Activated T-cell treated with anti-CD3 and anti-CD28 coated beads, Interleukin-2, amount 50 U/mL, for 4 hours (primary cell): ENCODE measurements at regions not wholly inside any gene's neighbourhood (a gene's known extent, or its start where the extent isn't known, plus 50 kb on each side); places are given as distances from the start of the nearest gene placed in this dataset.

Experiments
- ATAC-seq, 2 donors: fragments of 200-7000 bp; cut with Tn5 transposase; one replicate each; pipeline ENCODE4 v1.10.0; 2021
- DNase-seq: peaks from one replicate; pipeline ENCODE4 v3.0.0-alpha.2; 2020
- H3K27me3 Mint-ChIP-seq: one replicate; pipeline ENCODE4 v1.8.0; 2021; ENCODE audit warnings: low read depth, mixed read lengths
- H3K36me3 Mint-ChIP-seq: one replicate; pipeline ENCODE4 v1.8.0; 2022; ENCODE audit warnings: mixed read lengths; ENCODE audit not compliant: insufficient read depth
- H3K4me1 Mint-ChIP-seq: one replicate; pipeline ENCODE4 v1.8.0; 2021; ENCODE audit warnings: low read depth, mixed read lengths
- H3K4me3 Mint-ChIP-seq: one replicate; pipeline ENCODE4 v1.8.0; 2021; ENCODE audit warnings: mild to moderate bottlenecking, moderate library complexity, mixed read lengths
- H3K9me3 Mint-ChIP-seq: one replicate; pipeline ENCODE4 v1.8.0; 2021; ENCODE audit warnings: mixed read lengths

DNA sequence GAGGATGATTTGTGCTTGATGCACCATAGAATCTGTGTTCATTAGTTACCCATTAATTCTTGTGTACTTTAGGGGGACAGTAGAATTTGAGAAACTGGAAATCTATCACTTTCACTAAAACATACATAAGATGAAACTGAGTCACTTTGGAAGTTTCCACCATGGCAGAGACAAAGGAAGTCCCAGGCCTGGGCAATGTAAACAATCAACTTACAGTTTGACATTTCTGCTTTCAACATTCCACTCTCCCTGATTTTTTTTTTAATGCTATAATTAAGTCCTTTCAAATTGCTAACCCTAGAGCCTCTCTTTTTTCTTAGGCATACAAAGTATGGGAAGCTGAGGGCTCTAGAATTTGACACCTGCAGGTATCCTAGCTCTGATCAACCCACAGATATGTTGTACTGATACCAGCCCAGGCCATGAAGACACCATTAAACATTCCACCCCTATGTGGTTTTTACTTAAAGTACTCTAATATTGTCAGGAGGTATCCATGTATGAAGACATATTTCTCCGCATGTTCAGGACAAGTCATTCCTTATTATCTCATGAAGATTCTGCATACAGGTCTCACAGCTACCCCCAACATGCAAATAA is 88.5 kb upstream of the GLS start:
- Mint-ChIP-seq H3K27me3 (no peaks in the 10 kb centered on the region), H3K9me3 (no peaks in the 10 kb centered on the region), H3K4me3 (peak overlapping the region; percentile 3), H3K36me3 (no peaks in the 10 kb centered on the region), H3K4me1 (peaks cover 55% of the 10 kb centered on the region)
- ATAC-seq (no peak), DNase-seq (no peak)

DNA sequence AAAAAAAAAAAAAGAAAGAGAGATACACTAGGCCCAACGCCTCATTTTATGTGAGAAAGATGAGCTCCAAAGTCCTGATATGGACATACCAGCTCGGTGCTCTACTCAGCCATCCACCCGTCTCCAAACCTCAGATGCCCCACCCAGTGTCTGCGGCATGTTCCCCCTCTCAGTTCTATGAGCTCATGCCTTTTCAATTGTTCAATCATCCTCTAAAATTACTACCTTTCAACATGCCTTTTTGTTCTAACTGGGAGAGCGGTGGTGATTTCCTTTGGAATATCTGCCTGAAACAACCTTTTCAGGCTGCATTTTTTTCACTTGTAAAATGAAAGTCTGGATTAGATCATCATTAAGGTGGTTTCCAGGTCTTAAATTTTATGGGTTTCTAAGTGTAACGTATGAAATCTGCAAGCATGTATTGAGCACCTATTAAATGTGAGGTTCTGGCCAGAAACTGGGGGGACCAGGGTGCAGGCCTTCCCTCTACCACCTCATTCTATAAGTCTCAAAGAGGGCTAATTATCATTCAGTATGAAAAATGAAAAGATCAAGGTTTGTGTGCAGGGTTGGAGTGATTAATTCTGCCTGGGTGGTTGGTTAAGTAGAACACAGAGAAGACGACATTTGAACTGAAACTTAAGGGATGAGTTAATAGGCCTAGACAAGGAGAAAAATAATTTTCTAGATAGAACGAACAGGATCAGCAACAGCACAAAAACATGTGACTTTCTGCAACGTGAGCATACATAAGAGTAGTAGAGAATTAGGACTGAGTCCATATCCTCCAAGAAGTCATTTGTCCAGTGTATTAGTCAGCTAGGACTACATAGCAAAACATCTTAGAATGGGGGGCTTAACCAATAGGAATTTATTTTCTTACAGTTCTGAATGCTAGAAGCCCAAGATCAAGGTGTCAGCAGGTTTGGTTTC is 87.4 kb upstream of the GLS start:
- H3K36me3 Mint-ChIP-seq = no peaks in the 10 kb centered on the region
- peaks cover 55% of the 10 kb centered on the region for H3K4me1 Mint-ChIP-seq
- H3K9me3 Mint-ChIP-seq = no peaks in the 10 kb centered on the region
- ATAC-seq (peak; percentile 44 to 65), DNase-seq (no peak)
- peak overlapping the region; percentile 4 for H3K4me3 Mint-ChIP-seq
- H3K27me3 Mint-ChIP-seq = no peaks in the 10 kb centered on the region

DNA sequence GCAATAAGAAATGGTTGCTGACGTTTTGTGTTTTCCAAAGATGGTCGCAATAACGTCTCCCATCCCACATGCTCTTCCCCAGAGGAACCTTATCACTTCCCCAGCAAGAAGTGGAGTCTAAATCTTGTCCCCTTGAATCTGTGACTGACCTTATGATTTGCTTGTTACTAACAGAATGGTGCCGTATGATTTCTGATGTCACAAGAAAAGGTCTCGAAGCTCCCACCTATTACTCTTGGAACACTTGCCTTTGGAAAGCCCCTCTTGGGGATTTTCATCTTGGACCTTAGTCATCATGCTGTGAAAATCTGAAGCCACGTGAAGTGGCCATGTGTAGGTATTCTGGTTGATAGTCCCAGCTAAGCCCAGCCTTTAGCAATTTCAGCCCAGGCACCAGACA is 86.2 kb upstream of the GLS start:
- H3K36me3 Mint-ChIP-seq = no peaks in the 10 kb centered on the region
- DNase-seq (no peak), ATAC-seq (peak; percentile 12 to 49)
- no peaks in the 10 kb centered on the region for H3K27me3 Mint-ChIP-seq
- H3K4me1 Mint-ChIP-seq = peaks cover 51% of the 10 kb centered on the region
- H3K4me3 Mint-ChIP-seq = no peak overlapping the region
- no peaks in the 10 kb centered on the region for H3K9me3 Mint-ChIP-seq

DNA sequence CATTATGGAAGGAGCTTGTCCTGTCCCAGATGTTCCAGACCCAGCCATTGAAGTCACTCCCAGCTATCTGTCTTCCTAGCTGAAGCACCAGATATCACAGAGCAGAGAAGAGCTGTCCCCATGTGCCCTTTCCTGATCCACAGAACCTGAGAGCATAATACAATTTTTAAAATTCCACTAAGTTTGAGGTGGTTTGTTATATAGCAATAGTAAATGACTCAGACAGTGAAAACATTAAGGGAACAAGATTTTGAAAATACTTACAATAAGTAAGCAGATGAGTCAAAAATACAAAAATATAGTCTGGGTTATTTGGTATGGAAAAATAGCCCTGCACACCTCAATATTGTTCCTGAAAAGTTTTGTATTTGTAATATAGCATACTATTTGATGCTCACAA is 85.8 kb upstream of the GLS start:
- ATAC-seq = no peak
- H3K9me3 Mint-ChIP-seq = no peaks in the 10 kb centered on the region
- no peaks in the 10 kb centered on the region for H3K36me3 Mint-ChIP-seq
- no peak for DNase-seq
- H3K4me1 Mint-ChIP-seq = peaks cover 47% of the 10 kb centered on the region
- no peak overlapping the region for H3K4me3 Mint-ChIP-seq
- H3K27me3 Mint-ChIP-seq = no peaks in the 10 kb centered on the region

DNA sequence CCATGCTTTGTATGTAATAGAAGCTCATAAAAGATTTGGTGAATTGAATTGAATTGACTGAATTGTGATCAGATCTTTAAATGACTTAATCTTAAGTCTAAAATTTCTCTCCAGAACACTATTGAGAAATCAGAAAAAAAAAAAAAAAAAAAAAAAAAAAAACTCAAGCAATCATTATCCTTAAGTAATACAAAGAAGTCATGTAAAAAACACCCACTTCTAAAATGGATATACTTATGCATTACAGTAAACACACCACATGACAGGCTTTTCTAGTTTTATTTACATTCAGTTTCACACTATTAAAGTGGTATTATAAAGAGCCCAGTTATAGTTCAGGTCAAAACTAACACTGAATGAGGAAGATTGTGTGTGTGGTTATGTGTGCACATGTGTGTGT is 84.9 kb upstream of the GLS start:
- no peaks in the 10 kb centered on the region for H3K9me3 Mint-ChIP-seq
- no peaks in the 10 kb centered on the region for H3K36me3 Mint-ChIP-seq
- no peak overlapping the region for H3K4me3 Mint-ChIP-seq
- DNase-seq = no peak
- no peaks in the 10 kb centered on the region for H3K27me3 Mint-ChIP-seq
- ATAC-seq = no peak
- peaks cover 42% of the 10 kb centered on the region for H3K4me1 Mint-ChIP-seq

DNA sequence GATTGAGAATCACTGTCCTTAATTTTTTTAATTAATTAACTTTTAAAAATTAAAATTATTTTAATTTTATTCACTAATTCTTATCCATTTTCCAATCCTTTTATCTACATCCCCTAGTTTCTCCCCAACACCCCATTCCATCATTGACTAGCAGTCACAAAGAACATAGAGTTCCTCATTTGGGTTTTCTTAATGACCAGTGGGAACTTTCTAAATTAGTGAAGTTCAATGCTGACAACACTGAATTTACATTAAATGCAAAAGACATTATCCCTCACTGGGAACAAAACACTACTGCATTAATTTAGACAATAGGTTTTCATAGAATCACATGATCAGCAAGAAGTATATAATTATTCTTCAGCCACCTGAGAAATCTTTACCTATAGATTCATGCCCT is 80.6 kb upstream of the GLS start:
- ATAC-seq = no peak
- H3K4me1 Mint-ChIP-seq = peaks cover 9% of the 10 kb centered on the region
- DNase-seq = no peak
- H3K27me3 Mint-ChIP-seq = no peaks in the 10 kb centered on the region
- H3K9me3 Mint-ChIP-seq = no peaks in the 10 kb centered on the region
- H3K4me3 Mint-ChIP-seq = no peak overlapping the region
- H3K36me3 Mint-ChIP-seq = no peaks in the 10 kb centered on the region

DNA sequence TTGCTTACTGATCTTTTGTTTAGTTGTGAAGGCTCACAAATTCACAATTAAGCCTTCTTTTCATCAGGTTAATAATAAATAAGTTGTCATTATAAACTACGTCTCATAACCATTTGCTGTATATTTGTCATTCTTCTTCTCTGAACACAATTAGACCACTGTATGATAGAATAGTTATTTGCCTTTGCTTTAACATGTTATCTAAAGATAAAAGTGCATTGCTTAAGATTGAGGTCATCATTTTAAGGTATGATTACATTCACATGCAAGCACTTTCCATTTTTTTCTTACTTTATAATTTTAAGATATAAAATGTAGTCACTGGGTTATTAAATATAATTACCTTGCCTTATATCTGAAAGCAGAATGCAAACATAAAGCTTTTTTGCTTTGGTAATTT is 80.1 kb upstream of the GLS start:
- Mint-ChIP-seq H3K4me1 (peaks cover 9% of the 10 kb centered on the region), H3K36me3 (no peaks in the 10 kb centered on the region)

DNA sequence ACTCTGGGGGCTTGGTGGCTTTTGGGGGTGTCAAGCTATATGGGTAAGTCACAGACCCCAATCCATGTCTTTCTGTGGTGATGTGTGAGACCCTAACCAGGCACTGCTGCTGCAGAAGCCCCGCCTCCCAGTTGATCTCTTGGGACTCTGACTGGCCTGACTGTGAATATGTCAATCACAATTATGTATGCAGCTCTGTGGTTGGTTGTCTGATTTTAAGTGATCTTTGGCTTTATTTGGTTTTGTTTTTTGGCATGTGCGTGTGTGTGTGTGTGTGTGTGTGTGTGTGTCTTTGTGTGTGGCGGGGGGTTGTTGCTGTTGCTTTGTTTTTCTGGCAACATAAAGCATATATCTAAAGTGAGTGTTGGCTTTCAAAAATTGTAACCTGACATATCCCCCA is 78.5 kb upstream of the GLS start:
- Mint-ChIP-seq H3K36me3 (no peaks in the 10 kb centered on the region), H3K4me1 (peaks cover 6% of the 10 kb centered on the region), H3K9me3 (no peaks in the 10 kb centered on the region), H3K27me3 (no peaks in the 10 kb centered on the region), H3K4me3 (no peak overlapping the region)
- DNase-seq = no peak
- ATAC-seq = no peak

More for the DNA sequence above, 80.1 kb upstream of the GLS start:
- ATAC-seq (no peak), DNase-seq (no peak)
- Mint-ChIP-seq H3K9me3 (no peaks in the 10 kb centered on the region), H3K27me3 (no peaks in the 10 kb centered on the region), H3K4me3 (no peak overlapping the region)

DNA sequence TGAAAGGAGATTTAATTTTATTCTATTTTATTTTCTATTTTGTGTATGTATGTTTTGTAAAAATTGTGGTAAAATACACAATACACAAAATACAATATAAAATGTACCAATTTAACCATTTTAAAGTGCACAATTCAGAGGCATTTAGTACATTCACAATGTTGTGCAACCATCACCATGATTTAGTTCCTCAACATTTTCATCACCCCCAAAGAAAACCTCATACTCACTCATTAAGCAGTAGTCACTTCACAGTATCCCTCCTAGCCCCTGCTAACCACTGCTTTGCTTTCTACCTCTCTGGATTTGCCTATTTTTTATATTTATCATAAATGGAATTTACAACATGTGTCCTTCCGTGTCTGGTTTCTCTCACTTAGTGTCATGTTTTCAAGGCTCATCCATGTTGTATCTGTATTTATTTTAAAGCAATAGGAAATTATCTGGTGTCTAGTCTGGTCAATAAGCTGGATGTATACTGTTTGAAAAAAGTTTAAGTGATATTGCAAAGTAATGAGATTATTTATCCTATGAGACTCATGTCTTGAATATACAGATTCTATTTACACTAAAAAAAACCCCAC is 77.9 kb upstream of the GLS start:
- H3K4me1 Mint-ChIP-seq = peaks cover 8% of the 10 kb centered on the region

DNA sequence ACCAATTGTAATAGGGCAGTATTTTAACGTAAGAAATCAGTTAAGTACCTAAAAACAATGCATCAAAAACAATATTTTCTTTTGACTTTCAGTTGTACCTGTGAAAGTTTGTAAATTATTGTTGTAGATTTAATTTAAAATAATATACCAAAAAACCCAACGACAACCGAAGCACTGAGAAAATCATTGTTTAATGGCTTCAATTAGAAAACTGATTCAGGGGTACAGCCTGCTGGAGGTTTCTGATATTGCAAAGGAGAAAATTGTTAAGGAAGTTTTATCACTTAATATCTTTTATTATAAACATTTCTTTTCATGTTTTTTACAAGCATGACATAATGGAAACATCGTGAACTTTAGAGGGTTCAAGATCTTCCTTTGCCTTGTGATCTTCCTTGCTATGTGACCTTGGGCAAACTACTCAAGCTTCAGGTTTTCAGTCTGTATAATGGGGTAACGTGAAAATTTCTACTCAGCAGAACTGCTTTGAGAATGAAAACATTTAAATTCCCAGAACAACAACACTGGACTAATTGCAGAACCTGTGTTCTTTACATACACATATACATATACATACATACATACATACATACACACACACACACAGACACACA is 76.3 kb upstream of the GLS start:
- Mint-ChIP-seq H3K27me3 (no peaks in the 10 kb centered on the region), H3K4me3 (no peak overlapping the region), H3K4me1 (peaks cover 12% of the 10 kb centered on the region), H3K36me3 (no peaks in the 10 kb centered on the region), H3K9me3 (no peaks in the 10 kb centered on the region)
- ATAC-seq = no peak
- no peak for DNase-seq

More for the DNA sequence above, 77.9 kb upstream of the GLS start:
- Mint-ChIP-seq H3K36me3 (no peaks in the 10 kb centered on the region), H3K27me3 (no peaks in the 10 kb centered on the region), H3K4me3 (no peak overlapping the region), H3K9me3 (no peaks in the 10 kb centered on the region)
- ATAC-seq = no peak
- DNase-seq = no peak

DNA sequence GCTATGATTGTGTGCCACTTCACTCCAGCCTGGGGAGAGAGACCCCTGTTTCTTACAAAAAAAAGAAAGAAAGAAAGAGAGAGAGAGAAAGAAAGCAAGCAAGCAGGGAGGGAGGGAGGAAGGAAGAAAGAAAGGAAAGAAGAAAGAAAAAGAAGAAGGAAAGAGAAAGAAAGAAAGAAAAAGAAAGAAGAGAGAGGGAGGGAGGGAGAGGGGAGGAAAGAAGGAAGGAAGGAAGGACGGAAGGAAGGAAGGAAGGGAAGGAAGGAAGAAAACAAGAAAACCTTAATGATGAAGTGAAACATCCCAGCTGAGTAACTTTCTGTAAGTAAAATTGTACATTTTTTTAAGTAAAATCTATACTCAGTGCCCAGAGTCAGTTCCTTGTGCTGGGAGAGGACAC is 75.5 kb upstream of the GLS start:
- Mint-ChIP-seq H3K27me3 (no peaks in the 10 kb centered on the region), H3K4me1 (peaks cover 21% of the 10 kb centered on the region), H3K36me3 (no peaks in the 10 kb centered on the region), H3K9me3 (no peaks in the 10 kb centered on the region), H3K4me3 (no peak overlapping the region)
- DNase-seq (no peak), ATAC-seq (no peak)

DNA sequence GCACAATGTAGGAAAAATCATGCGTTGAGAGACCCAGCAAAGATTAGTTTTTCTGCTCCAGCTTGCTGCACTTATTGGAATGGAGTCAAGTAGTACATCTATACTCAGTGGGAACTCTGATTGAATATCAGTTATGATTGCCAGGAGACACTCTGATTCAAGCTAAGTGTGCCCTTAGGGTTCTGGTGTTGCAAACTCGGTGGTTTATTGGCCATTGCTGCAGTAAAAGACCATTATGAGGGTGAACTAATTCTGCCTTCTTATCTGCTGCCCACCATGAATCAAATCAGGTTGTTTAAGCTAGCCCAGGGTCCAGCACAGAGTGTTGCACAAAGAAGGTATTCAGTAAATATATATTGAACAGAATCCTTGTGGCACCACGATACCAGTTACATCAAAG is 74.8 kb upstream of the GLS start:
- ATAC-seq = no peak
- DNase-seq = no peak
- no peaks in the 10 kb centered on the region for H3K27me3 Mint-ChIP-seq
- no peaks in the 10 kb centered on the region for H3K36me3 Mint-ChIP-seq
- H3K9me3 Mint-ChIP-seq = no peaks in the 10 kb centered on the region
- no peak overlapping the region for H3K4me3 Mint-ChIP-seq
- H3K4me1 Mint-ChIP-seq = peaks cover 22% of the 10 kb centered on the region

DNA sequence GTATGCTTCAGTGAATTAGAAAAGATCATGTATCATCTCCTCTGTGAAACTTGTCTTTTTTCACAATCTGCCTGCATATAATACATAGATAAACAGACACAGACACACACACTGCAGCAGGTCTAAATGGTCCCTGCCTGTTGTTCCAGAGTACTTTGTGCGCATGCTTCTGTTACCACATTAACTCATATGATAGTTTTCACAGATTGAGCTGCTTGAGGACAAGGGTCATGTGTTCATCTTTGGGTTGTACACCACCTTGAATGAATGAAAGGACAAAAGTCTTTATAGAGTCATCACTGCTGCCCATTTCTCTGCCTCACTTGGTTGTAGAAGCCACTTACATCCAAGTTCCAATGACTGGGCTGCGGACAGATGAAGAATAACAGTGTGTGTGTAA is 72.7 kb upstream of the GLS start:
- no peaks in the 10 kb centered on the region for H3K9me3 Mint-ChIP-seq
- ATAC-seq (no peak), DNase-seq (no peak)
- peaks cover 18% of the 10 kb centered on the region for H3K4me1 Mint-ChIP-seq
- H3K36me3 Mint-ChIP-seq = no peaks in the 10 kb centered on the region
- H3K4me3 Mint-ChIP-seq = no peak overlapping the region
- H3K27me3 Mint-ChIP-seq = no peaks in the 10 kb centered on the region

DNA sequence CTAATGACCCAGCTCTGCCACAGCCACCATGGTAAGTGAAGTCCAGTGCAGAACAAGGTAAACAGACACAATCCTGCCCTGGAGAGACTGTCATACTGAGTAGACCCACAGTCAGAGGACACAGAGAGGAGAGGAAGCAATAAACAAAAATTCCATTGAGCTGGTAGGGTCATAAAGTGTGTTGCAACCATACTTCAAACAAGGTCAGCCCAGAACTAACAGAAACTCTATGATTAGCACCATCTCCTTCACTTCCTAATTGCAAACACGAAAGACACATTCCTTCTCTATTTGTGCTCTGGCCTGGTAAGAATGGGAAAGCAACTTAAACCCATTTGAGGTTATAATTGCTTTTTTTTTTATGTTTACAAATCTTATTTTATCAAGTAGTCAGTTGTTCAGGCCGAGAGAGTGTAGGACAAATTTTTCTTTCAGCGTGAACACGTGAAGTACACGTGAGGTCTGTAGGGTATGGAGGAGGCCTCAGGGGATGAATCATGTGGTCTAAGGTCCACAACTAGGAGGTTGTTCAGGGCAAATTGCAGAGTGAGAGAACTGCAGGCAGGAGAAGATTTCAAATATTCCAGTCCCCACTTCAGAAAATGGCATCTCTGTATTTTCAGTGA is 71.4 kb upstream of the GLS start:
- H3K36me3 Mint-ChIP-seq = no peaks in the 10 kb centered on the region
- H3K4me3 Mint-ChIP-seq = no peak overlapping the region
- H3K27me3 Mint-ChIP-seq = no peaks in the 10 kb centered on the region
- no peak for ATAC-seq
- DNase-seq = no peak
- no peaks in the 10 kb centered on the region for H3K9me3 Mint-ChIP-seq
- H3K4me1 Mint-ChIP-seq = peaks cover 17% of the 10 kb centered on the region
